Lower leg skin (tissue), 4 donors: ENCODE measurements at regions not wholly inside any gene's neighbourhood (a gene's known extent, or its start where the extent isn't known, plus 50 kb on each side); places are given as distances from the start of the nearest gene placed in this dataset.

Experiments used
- DNase-seq, 2 donors: peaks; one replicate each; pipeline ENCODE4 v3.0.0-alpha.2; 2019; ENCODE audit warnings: low spot score in 2 of 2
- H3K4me3 ChIP-seq: fragments of 200-600 bp; sonication (generic); 2 replicates; pipeline ENCODE4 v1.5.1; 2017; ENCODE audit warnings: mild to moderate bottlenecking, low read depth; ENCODE audit not compliant: poor library complexity, severe bottlenecking
- POLR2A ChIP-seq, 2 donors: fragments of 450-650 bp; IDR thresholded peaks; one replicate each; pipeline ENCODE4 v1.6.1; 2016 to 2017; ENCODE audit warnings: antibody characterized with exemption in 2 of 2, mild to moderate bottlenecking in 1 of 2, moderate library complexity in 1 of 2
- WGBS, 2 donors: methylation state at CpG; one replicate each; pipeline ENCODE4 v1.1.5; 2018; 5-methylcytosine and 5-hydroxymethylcytosine counted together
- intact Hi-C: fragments of 100-400 bp; cut with DNase I; formaldehyde crosslinking; loops from one replicate; pipeline ENCODE4 v1.15.0; 2023; ENCODE audit warnings: low total_unique reads
- TF ChIP-seq, protein P1 (sequence below), 3 donors: fragments of 450-650 bp; IDR thresholded peaks; one replicate each; pipeline ENCODE4 v1.5.1; 2016; ENCODE audit warnings: antibody characterized with exemption in 3 of 3, mild to moderate bottlenecking in 3 of 3, moderate library complexity in 2 of 3

DNA sequence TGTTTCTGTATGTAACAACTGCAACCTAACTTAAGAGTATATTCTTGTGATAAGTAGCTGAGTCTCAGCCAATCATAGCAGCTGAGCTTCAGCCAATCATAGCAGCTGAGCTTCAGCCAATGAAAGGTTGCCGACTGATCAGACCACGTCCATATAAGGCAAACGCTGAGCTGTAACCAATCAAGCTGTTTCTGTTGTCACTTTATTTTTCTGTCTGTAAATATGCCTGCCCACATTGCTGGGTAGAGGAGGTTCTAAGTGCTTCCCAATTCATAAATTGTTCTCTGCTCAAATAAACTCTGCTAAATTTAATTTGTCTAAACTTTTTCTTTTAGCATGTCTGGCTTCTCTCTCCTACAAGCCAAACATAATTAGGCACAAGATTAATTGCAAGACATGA lies 231.5 kb upstream of the TCF4 start:
- TF ChIP-seq POLR2A (IDR thresholded peaks at IDR 0.05) = no peak
- TF ChIP-seq, protein P1, sequence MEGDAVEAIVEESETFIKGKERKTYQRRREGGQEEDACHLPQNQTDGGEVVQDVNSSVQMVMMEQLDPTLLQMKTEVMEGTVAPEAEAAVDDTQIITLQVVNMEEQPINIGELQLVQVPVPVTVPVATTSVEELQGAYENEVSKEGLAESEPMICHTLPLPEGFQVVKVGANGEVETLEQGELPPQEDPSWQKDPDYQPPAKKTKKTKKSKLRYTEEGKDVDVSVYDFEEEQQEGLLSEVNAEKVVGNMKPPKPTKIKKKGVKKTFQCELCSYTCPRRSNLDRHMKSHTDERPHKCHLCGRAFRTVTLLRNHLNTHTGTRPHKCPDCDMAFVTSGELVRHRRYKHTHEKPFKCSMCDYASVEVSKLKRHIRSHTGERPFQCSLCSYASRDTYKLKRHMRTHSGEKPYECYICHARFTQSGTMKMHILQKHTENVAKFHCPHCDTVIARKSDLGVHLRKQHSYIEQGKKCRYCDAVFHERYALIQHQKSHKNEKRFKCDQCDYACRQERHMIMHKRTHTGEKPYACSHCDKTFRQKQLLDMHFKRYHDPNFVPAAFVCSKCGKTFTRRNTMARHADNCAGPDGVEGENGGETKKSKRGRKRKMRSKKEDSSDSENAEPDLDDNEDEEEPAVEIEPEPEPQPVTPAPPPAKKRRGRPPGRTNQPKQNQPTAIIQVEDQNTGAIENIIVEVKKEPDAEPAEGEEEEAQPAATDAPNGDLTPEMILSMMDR (IDR thresholded peaks at IDR 0.05) = no peak
- no peak overlapping the region for H3K4me3 ChIP-seq
- DNase-seq = no peak
- intact Hi-C loops = no loop called here
- WGBS, 2 donors = 95 to 97% methylated on average over 3 of the region's 3 CpGs

DNA sequence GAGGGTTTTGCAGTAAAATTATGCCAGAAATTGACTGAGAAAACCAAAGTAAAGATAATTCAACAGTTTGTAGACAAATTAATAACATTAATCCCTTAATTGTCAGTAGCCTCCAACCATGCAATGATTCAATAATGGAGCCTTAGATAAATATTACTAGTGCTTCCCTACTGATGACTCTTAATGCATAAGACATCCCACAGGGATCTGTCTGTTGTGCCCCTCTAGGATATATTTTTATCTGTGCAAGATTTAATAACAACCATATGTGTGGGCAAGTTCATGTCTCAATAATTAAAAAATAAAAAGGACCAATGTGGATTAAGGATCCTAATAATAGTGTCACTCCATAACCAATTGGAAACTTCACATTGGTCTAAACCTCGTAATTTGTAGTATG lies 230.3 kb upstream of the TCF4 start:
- 80 to 91% methylated on average over 1 of the region's 1 CpG for WGBS, 2 donors
- intact Hi-C loops = no loop called here

GRCh38 chr18:55811925-55812324 lies 223.9 kb upstream of the TCF4 start:
- TF ChIP-seq, protein P1 (IDR thresholded peaks at IDR 0.05) = no peak
- TF ChIP-seq POLR2A (IDR thresholded peaks at IDR 0.05) = no peak
- 47 to 48% methylated on average over 3 of the region's 3 CpGs for WGBS, 2 donors
- no peak overlapping the region for H3K4me3 ChIP-seq
- intact Hi-C loops = no loop called here
- no peak for DNase-seq

More for the DNA sequence above, 230.3 kb upstream of the TCF4 start:
- no peak overlapping the region for H3K4me3 ChIP-seq
- DNase-seq = no peak
- TF ChIP-seq POLR2A (IDR thresholded peaks at IDR 0.05) = no peak
- TF ChIP-seq, protein P1 (IDR thresholded peaks at IDR 0.05) = no peak

- 83 to 88% methylated on average over 3 of the region's 3 CpGs for WGBS, 2 donors
- intact Hi-C loops = no loop called here
- H3K4me3 ChIP-seq = no peak overlapping the region
- TF ChIP-seq, protein P1 (IDR thresholded peaks at IDR 0.05) = no peak
- TF ChIP-seq POLR2A (IDR thresholded peaks at IDR 0.05) = no peak
- no peak for DNase-seq
Observed at GRCh38 chr18:55805666-55806065, 217.7 kb upstream of the TCF4 start.

GRCh38 chr18:55795101-55795669 lies 207.2 kb upstream of the TCF4 start:
- TF ChIP-seq, protein P1 (IDR thresholded peaks at IDR 0.05) = no peak
- TF ChIP-seq POLR2A (IDR thresholded peaks at IDR 0.05) = no peak
- DNase-seq = no peak
- no peak overlapping the region for H3K4me3 ChIP-seq
- 65 to 71% methylated on average over 2 of the region's 2 CpGs for WGBS, 2 donors
- intact Hi-C loops = no loop called here
